ENCODE measurements at regions not wholly inside any gene's neighbourhood (a gene's known extent, or its start where the extent isn't known, plus 50 kb on each side); places are given as distances from the start of the nearest gene placed in this dataset.
"Not testable (repeated sequence)": the region's sequence is repeated elsewhere in the genome, so short reads cannot be mapped to it uniquely, and the experiment has no call there.

GRCh38 chr4:103422467-103423219, 224.5 kb upstream of the CENPE start:
- Histone ChIP-seq H3K4me3 (ENCODE audit: low read length) (no peak overlapping the region), H3K36me3 (ENCODE audit: control insufficient read depth, insufficient read depth, low read length) (no peaks in the 10 kb centered on the region), H3K9me3 (replicated peaks; ENCODE audit: control insufficient read depth, low read depth, low read length) (no peaks in the 10 kb centered on the region), H3K27me3 (ENCODE audit: control insufficient read depth, insufficient read depth, low read length) (no peaks in the 10 kb centered on the region), H3K27ac (ENCODE audit: low read length) (no peak overlapping the region), H3K4me1 (ENCODE audit: control insufficient read depth, insufficient read depth, low read length) (no peaks in the 10 kb centered on the region)
- no peak for DNase-seq
- WGBS (ENCODE audit: insufficient coverage) = no CpG with 5 or more reads among the region's 2 CpGs

GRCh38 chr4:103415801-103416200, 217.7 kb upstream of the CENPE start:
- no peak for DNase-seq
- Histone ChIP-seq H3K4me1 (ENCODE audit: control insufficient read depth, insufficient read depth, low read length) (no peaks in the 10 kb centered on the region), H3K27me3 (ENCODE audit: control insufficient read depth, insufficient read depth, low read length) (no peaks in the 10 kb centered on the region), H3K27ac (ENCODE audit: low read length) (no peak overlapping the region), H3K4me3 (ENCODE audit: low read length) (no peak overlapping the region), H3K36me3 (ENCODE audit: control insufficient read depth, insufficient read depth, low read length) (no peaks in the 10 kb centered on the region), H3K9me3 (replicated peaks; ENCODE audit: control insufficient read depth, low read depth, low read length) (no peaks in the 10 kb centered on the region)
- 40% methylated on average over 4 of the region's 5 CpGs for WGBS (ENCODE audit: insufficient coverage)

DNA sequence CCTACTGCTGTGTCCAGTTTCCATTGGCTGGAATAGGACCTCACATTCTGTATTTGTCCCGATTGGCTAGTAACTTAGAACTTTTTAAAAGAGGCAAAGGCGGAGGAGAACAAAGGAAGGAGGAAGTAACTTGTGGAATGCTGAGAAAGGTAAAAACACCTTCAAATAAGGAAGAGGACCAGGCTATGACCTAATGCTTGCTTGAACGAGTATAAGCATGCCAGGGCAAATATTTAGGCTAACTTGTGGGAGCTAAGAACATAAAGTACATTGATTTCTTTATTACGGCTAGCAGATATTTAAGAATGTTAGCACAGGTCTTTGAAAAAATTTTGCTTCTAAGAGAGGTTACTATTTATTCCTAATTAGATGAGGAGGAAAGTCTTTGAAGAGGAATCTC, 214.5 kb upstream of the CENPE start:
- H3K4me3 ChIP-seq (ENCODE audit: low read length); H3K4me1 ChIP-seq (ENCODE audit: control insufficient read depth, insufficient read depth, low read length); H3K27me3 ChIP-seq (ENCODE audit: control insufficient read depth, insufficient read depth, low read length); H3K9me3 ChIP-seq (replicated peaks; ENCODE audit: control insufficient read depth, low read depth, low read length); H3K36me3 ChIP-seq (ENCODE audit: control insufficient read depth, insufficient read depth, low read length); DNase-seq; H3K27ac ChIP-seq (ENCODE audit: low read length): not testable (repeated sequence)
- no CpG with 5 or more reads among the region's 4 CpGs for WGBS (ENCODE audit: insufficient coverage)

DNA sequence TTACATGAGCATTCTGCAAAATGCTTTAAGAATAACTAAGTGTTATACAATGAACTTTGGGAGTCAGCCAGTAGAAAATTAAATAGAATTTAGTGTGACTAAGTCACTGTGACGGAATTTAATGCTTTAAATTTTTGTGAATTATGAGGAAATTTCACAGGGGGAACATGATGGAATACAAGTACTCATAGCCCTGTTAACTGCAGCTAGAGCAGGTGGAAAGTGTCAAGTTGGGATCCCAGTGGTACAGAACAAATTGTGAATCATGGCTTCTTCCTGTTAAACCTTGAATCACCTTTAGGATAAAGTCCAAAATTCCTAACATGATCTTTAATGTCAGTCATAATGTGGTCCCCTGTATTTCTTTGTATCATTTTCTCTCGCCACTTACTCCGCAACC, 212.2 kb upstream of the CENPE start:
- peak; percentile 58 for DNase-seq
- H3K27ac ChIP-seq (ENCODE audit: low read length) = no peak overlapping the region
- H3K36me3 ChIP-seq (ENCODE audit: control insufficient read depth, insufficient read depth, low read length) = no peaks in the 10 kb centered on the region
- no peaks in the 10 kb centered on the region for H3K4me1 ChIP-seq (ENCODE audit: control insufficient read depth, insufficient read depth, low read length)
- 50% methylated on average over 1 of the region's 3 CpGs for WGBS (ENCODE audit: insufficient coverage)
- no peak overlapping the region for H3K4me3 ChIP-seq (ENCODE audit: low read length)
- no peaks in the 10 kb centered on the region for H3K27me3 ChIP-seq (ENCODE audit: control insufficient read depth, insufficient read depth, low read length)
- H3K9me3 ChIP-seq (replicated peaks; ENCODE audit: control insufficient read depth, low read depth, low read length) = no peaks in the 10 kb centered on the region

GRCh38 chr4:103405415-103405814, 207.3 kb upstream of the CENPE start:
- no peak overlapping the region for H3K4me3 ChIP-seq (ENCODE audit: low read length)
- no peaks in the 10 kb centered on the region for H3K36me3 ChIP-seq (ENCODE audit: control insufficient read depth, insufficient read depth, low read length)
- no peaks in the 10 kb centered on the region for H3K27me3 ChIP-seq (ENCODE audit: control insufficient read depth, insufficient read depth, low read length)
- no peak for DNase-seq
- H3K27ac ChIP-seq (ENCODE audit: low read length) = no peak overlapping the region
- H3K4me1 ChIP-seq (ENCODE audit: control insufficient read depth, insufficient read depth, low read length) = no peaks in the 10 kb centered on the region
- no peaks in the 10 kb centered on the region for H3K9me3 ChIP-seq (replicated peaks; ENCODE audit: control insufficient read depth, low read depth, low read length)

GRCh38 chr4:103403619-103404018, 205.5 kb upstream of the CENPE start:
- WGBS (ENCODE audit: insufficient coverage) = no CpG with 5 or more reads among the region's 2 CpGs
- H3K27ac ChIP-seq (ENCODE audit: low read length) = no peak overlapping the region
- no peaks in the 10 kb centered on the region for H3K9me3 ChIP-seq (replicated peaks; ENCODE audit: control insufficient read depth, low read depth, low read length)
- no peaks in the 10 kb centered on the region for H3K27me3 ChIP-seq (ENCODE audit: control insufficient read depth, insufficient read depth, low read length)
- no peaks in the 10 kb centered on the region for H3K4me1 ChIP-seq (ENCODE audit: control insufficient read depth, insufficient read depth, low read length)
- no peaks in the 10 kb centered on the region for H3K36me3 ChIP-seq (ENCODE audit: control insufficient read depth, insufficient read depth, low read length)
- DNase-seq = no peak
- H3K4me3 ChIP-seq (ENCODE audit: low read length) = no peak overlapping the region

DNA sequence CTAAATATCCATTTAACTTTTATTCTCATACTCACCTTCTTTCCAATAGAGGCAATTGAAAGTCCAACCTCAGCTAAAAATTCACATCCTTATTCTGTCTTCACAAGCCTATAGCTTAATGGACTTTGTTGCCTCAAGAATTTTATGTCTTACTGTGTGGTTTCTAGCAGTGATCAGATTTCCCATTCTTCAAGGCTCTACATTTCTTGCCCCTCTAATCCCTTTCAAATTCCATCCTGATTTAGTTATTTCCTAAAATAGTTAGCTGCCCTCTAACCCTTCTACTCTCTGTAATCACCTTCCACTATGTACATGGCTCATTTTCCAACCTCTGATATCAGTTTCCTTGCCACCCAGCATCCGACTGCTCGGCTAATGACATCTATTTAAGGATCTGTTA, 204.1 kb upstream of the CENPE start:
- no peak for DNase-seq
- Histone ChIP-seq H3K9me3 (replicated peaks; ENCODE audit: control insufficient read depth, low read depth, low read length) (no peaks in the 10 kb centered on the region), H3K27ac (ENCODE audit: low read length) (no peak overlapping the region), H3K27me3 (ENCODE audit: control insufficient read depth, insufficient read depth, low read length) (no peaks in the 10 kb centered on the region), H3K4me3 (ENCODE audit: low read length) (no peak overlapping the region), H3K4me1 (ENCODE audit: control insufficient read depth, insufficient read depth, low read length) (no peaks in the 10 kb centered on the region), H3K36me3 (ENCODE audit: control insufficient read depth, insufficient read depth, low read length) (no peaks in the 10 kb centered on the region)
- WGBS (ENCODE audit: insufficient coverage) = no CpG with 5 or more reads among the region's 2 CpGs

DNA sequence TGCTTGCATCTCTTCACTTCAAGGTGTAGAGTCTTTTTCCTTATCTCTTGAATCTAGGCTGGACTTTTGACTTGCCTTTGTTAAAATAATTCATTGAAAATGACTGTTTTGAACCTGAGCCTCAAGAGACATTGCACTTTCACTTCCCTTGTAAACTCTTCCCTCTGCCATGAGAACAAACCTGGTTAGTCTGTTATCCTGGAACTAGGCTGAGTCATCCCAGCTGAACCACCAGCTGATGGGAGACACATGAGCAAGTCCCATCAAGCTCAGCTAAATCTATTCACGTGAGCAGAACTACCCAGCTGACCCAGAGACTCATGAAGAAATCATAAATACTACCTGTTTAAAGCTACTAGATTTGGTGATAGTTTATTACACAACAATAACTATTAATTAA, 202.3 kb upstream of the CENPE start:
- Histone ChIP-seq H3K4me3 (ENCODE audit: low read length) (no peak overlapping the region), H3K9me3 (replicated peaks; ENCODE audit: control insufficient read depth, low read depth, low read length) (no peaks in the 10 kb centered on the region), H3K27me3 (ENCODE audit: control insufficient read depth, insufficient read depth, low read length) (no peaks in the 10 kb centered on the region), H3K27ac (ENCODE audit: low read length) (no peak overlapping the region), H3K4me1 (ENCODE audit: control insufficient read depth, insufficient read depth, low read length) (no peaks in the 10 kb centered on the region), H3K36me3 (ENCODE audit: control insufficient read depth, insufficient read depth, low read length) (no peaks in the 10 kb centered on the region)
- DNase-seq = no peak
- no CpG with 5 or more reads among the region's 1 CpG for WGBS (ENCODE audit: insufficient coverage)

DNA sequence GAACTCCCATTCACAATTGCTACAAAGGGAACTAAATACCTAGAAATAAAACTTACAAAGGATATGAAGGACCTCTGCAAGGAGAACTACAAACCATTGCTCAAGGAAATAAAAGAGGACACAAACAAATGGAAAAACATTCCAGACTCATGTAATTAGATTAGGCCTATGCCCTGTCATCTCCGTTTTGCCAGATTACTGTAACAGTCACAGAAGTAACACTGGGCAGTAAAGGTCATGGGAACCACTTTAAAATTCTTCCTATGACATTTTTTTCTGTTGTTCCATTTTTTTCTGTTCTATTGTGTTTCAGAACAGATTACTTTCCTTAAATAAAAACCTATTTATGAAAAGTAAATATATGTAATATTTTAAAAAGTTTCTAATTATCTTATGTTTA, 199.4 kb upstream of the CENPE start:
- DNase-seq = peak; percentile 32

DNA sequence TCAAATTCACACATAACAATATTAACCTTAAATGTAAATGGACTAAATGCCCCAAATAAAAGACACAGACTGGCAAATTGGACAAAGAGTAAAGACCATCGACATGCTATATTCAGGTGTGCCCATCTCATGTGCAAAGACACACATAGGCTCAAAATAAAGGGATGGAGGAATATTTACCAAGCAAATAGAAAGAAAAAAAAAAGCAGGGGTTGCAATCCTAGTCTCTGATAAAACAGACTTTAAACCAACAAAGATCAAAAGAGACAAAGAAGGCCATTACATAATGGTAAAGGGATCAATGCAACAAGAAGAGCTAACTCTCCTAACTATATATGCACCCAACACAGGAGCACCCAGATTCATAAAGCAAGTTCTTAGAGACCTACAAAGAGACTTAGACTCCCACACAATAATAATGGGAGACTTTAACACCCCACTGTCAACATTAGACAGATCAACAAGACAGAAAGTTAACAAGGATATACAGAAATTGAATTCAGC, 189.4 kb upstream of the CENPE start:
- H3K36me3 ChIP-seq (ENCODE audit: control insufficient read depth, insufficient read depth, low read length); DNase-seq; H3K4me3 ChIP-seq (ENCODE audit: low read length); H3K9me3 ChIP-seq (replicated peaks; ENCODE audit: control insufficient read depth, low read depth, low read length); H3K4me1 ChIP-seq (ENCODE audit: control insufficient read depth, insufficient read depth, low read length); H3K27ac ChIP-seq (ENCODE audit: low read length); H3K27me3 ChIP-seq (ENCODE audit: control insufficient read depth, insufficient read depth, low read length): not testable (repeated sequence)
- WGBS (ENCODE audit: insufficient coverage) = no CpG with 5 or more reads among the region's 1 CpG

More for the DNA sequence above, 199.4 kb upstream of the CENPE start:
- no CpG with 5 or more reads among the region's 1 CpG for WGBS (ENCODE audit: insufficient coverage)
- no peaks in the 10 kb centered on the region for H3K36me3 ChIP-seq (ENCODE audit: control insufficient read depth, insufficient read depth, low read length)
- H3K4me3 ChIP-seq (ENCODE audit: low read length) = no peak overlapping the region
- no peak overlapping the region for H3K27ac ChIP-seq (ENCODE audit: low read length)
- H3K27me3 ChIP-seq (ENCODE audit: control insufficient read depth, insufficient read depth, low read length) = no peaks in the 10 kb centered on the region
- no peaks in the 10 kb centered on the region for H3K9me3 ChIP-seq (replicated peaks; ENCODE audit: control insufficient read depth, low read depth, low read length)
- no peaks in the 10 kb centered on the region for H3K4me1 ChIP-seq (ENCODE audit: control insufficient read depth, insufficient read depth, low read length)

- H3K36me3 ChIP-seq (ENCODE audit: control insufficient read depth, insufficient read depth, low read length); H3K27ac ChIP-seq (ENCODE audit: low read length); H3K4me1 ChIP-seq (ENCODE audit: control insufficient read depth, insufficient read depth, low read length); H3K9me3 ChIP-seq (replicated peaks; ENCODE audit: control insufficient read depth, low read depth, low read length); DNase-seq; H3K27me3 ChIP-seq (ENCODE audit: control insufficient read depth, insufficient read depth, low read length); H3K4me3 ChIP-seq (ENCODE audit: low read length): not testable (repeated sequence)
- no CpG with 5 or more reads among the region's 2 CpGs for WGBS (ENCODE audit: insufficient coverage)
Observed at GRCh38 chr4:103385565-103385964, 187.4 kb upstream of the CENPE start.

Measured in muscle of leg (tissue), 3 donors.